IPS-15b (cell line): ENCODE measurements at regions not wholly inside any gene's neighbourhood (a gene's known extent, or its start where the extent isn't known, plus 50 kb on each side); places are given as distances from the start of the nearest gene placed in this dataset.

Experiments used
- H3K27me3 ChIP-seq: one replicate; pipeline ENCODE4 v1.6.1; 2013; ENCODE audit warnings: low read length; ENCODE audit not compliant: control insufficient read depth, insufficient read depth
- H3K36me3 ChIP-seq: one replicate; pipeline ENCODE4 v1.6.1; 2013; ENCODE audit warnings: low read length; ENCODE audit not compliant: control insufficient read depth, insufficient read depth
- H3K4me1 ChIP-seq: one replicate; pipeline ENCODE4 v1.6.1; 2013; ENCODE audit warnings: mild to moderate bottlenecking, low read length; ENCODE audit not compliant: control insufficient read depth, insufficient read depth
- H3K4me3 ChIP-seq: one replicate; pipeline ENCODE4 v1.5.1; 2013; ENCODE audit warnings: low read depth, low read length
- H3K9ac ChIP-seq: one replicate; pipeline ENCODE4 v1.6.1; 2013; ENCODE audit warnings: low read depth, mild to moderate bottlenecking, low read length
- H3K9me3 ChIP-seq: one replicate; pipeline ENCODE4 v1.6.1; 2013; ENCODE audit warnings: mild to moderate bottlenecking, low read length; ENCODE audit not compliant: control insufficient read depth, insufficient read depth

GRCh38 chr2:173448938-173449471 lies 94.3 kb downstream of the CDCA7 start:
- H3K9ac ChIP-seq = no peak overlapping the region
- H3K4me3 ChIP-seq = peak overlapping the region; percentile 14

DNA sequence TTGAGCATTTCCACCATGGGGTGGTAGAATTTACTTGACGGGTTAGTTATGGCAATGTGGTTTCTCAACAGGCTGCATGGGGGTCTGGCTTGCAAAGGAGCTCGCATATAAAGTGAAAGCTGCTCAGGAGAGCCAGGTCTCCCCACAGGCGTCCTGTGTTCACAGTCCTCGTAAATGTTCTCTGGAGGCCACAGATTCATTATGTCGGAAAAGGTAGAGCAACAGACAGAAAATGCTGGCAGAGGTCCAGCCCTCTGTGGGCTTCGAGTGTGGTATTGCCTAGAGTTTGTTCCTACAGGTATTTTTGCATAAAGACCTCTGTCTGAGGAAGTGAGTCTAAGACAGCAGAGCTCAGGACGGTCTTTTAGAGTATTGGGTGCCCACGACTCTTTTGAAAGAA lies 96.4 kb downstream of the CDCA7 start:
- Histone ChIP-seq H3K27me3 (no peaks in the 10 kb centered on the region), H3K9me3 (no peaks in the 10 kb centered on the region), H3K4me3 (no peak overlapping the region), H3K9ac (no peak overlapping the region), H3K36me3 (no peaks in the 10 kb centered on the region), H3K4me1 (peaks cover 4% of the 10 kb centered on the region)

More at GRCh38 chr2:173448938-173449471, 94.3 kb downstream of the CDCA7 start:
- Histone ChIP-seq H3K9me3 (no peaks in the 10 kb centered on the region), H3K36me3 (no peaks in the 10 kb centered on the region), H3K4me1 (peaks cover 4% of the 10 kb centered on the region), H3K27me3 (no peaks in the 10 kb centered on the region)

GRCh38 chr2:173451941-173452340 lies 97.3 kb downstream of the CDCA7 start:
- H3K9me3 ChIP-seq = no peaks in the 10 kb centered on the region
- no peak overlapping the region for H3K9ac ChIP-seq
- H3K27me3 ChIP-seq = no peaks in the 10 kb centered on the region
- H3K36me3 ChIP-seq = no peaks in the 10 kb centered on the region
- H3K4me3 ChIP-seq = no peak overlapping the region
- H3K4me1 ChIP-seq = peaks cover 4% of the 10 kb centered on the region

DNA sequence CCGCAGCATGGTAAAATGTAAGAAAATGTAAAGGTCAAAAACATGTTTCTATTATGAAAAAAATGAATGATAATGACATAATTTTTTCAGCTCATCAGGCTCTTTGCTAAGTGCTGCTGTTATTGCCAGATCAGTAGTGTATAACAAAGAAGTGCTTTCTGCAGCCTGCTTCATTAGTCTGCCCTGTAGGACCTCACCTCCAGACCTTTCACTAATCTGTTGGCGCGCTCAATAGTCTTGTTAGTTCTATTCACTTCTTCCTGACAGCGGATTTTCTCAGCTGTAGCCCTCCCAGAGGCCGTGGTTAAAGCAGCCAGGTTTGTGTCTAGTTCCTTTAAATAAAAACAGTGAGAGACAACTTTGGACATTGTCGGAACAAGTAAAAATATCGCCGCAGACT lies 97.7 kb downstream of the CDCA7 start:
- Histone ChIP-seq H3K27me3 (peaks cover 2% of the 10 kb centered on the region), H3K4me1 (peaks cover 7% of the 10 kb centered on the region), H3K36me3 (no peaks in the 10 kb centered on the region)

DNA sequence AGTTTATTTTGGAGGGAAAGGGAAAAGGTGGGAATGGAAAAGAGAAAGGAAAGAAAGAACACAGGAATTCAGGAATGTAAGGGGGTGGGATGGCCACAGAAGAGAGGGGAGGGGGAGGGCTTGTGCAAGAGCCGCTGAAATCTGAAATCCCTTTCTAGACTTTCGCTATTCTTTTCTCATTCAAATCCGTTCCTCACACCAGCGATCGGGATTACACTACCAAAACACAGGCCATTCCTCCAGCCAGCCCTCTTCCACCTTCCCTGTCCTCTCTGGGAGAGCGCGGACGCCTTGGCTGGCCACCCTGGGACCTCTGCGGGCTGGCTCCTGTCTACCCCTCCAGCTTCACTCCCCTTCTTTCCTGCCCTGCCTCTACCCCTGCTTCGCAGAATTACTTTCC lies 102.3 kb downstream of the CDCA7 start:
- Histone ChIP-seq H3K4me3 (no peak overlapping the region), H3K36me3 (no peaks in the 10 kb centered on the region), H3K9me3 (no peaks in the 10 kb centered on the region), H3K4me1 (peaks cover 3% of the 10 kb centered on the region), H3K27me3 (peaks cover 4% of the 10 kb centered on the region), H3K9ac (no peak overlapping the region)

More for the DNA sequence above, 97.7 kb downstream of the CDCA7 start:
- Histone ChIP-seq H3K9ac (no peak overlapping the region), H3K9me3 (no peaks in the 10 kb centered on the region), H3K4me3 (no peak overlapping the region)

GRCh38 chr2:173457366-173457765 lies 102.7 kb downstream of the CDCA7 start:
- peaks cover 4% of the 10 kb centered on the region for H3K27me3 ChIP-seq
- H3K36me3 ChIP-seq = no peaks in the 10 kb centered on the region
- H3K4me1 ChIP-seq = peaks cover 3% of the 10 kb centered on the region
- H3K9ac ChIP-seq = no peak overlapping the region
- no peaks in the 10 kb centered on the region for H3K9me3 ChIP-seq
- H3K4me3 ChIP-seq = no peak overlapping the region

DNA sequence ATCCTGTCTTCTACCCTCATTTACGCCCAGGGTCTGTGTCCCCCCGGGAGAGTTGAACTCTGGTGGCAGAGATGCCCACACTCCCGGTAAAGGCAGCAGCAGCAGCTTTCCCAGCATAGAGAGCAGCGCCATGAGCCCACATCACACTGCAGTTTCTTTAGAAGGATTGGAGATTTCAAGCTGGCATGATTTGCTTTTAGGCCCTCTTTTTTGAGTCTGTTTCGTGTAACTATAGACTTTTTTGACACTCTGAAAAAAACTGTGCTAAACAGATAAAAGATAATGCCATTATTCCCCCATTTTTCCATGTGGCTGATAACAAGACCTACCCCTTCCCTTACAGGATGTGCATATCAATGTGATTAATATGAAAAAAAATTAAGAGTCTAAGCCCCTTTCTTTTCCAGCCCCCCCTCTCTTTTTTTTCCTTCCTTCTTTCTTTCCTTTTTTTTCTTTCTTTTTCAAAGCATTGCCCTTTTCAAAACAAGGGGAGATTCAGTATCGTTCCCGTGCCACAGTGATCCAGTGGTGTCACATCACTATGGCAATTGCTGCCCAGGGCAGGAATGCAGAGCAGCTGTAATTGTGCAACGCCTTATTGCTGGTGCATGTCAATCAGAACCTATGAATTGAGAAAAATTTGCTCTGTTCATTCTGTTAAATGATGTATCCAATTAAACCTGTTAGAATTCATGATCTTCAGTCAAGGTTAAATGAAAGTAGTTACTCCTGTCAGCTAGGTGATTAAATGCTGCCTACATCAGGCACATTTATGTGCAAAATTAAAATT lies 104.5 kb downstream of the CDCA7 start:
- Histone ChIP-seq H3K9ac (no peak overlapping the region), H3K27me3 (peaks cover 4% of the 10 kb centered on the region), H3K36me3 (no peaks in the 10 kb centered on the region), H3K4me3 (no peak overlapping the region), H3K9me3 (no peaks in the 10 kb centered on the region), H3K4me1 (peaks cover 3% of the 10 kb centered on the region)

DNA sequence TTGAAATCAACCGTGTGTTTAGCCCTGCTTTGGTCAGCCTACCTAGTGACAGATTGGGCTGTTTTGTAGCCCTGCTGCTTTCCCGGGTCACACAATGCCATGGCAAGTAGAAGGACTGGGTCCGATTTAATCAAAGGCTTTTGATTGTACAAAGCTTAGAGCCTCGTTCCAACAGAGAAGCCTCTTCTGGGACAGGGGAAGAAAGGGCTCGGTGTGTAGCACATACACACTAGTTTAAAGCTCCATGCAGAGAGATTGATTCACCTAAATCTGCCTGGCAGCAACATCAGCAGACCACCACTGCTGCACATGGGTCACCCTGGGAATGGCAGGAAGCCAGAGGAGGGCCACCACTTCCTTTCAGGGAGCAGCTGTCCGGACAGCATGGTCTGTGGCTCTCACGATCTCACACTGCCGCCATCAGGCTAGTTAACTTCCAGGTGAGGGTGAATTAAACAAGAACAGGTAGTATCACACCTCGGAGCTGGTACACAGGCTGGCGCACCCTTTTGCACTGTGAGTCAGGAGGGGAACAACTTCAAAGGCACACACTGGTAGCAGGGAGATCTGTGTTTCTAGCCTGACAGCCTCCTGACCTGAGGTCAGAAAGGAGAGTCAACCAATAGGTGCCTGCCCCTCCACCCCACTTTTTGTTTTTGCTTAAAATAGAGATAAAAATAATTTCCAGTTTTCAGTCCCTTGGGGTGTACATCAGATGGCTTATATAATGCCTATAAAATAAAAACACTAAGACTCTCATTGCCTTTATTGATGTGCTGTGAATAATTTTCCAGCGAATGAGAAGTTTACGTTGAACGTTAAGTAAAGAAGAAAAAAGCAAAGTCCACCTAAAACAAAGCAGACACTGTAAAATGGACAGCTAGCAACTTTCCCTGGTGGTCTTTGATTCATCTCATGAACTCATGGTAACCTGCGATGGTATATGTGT lies 108.5 kb downstream of the CDCA7 start:
- Histone ChIP-seq H3K4me1 (no peaks in the 10 kb centered on the region), H3K36me3 (no peaks in the 10 kb centered on the region), H3K27me3 (no peaks in the 10 kb centered on the region), H3K9me3 (no peaks in the 10 kb centered on the region), H3K9ac (no peak overlapping the region), H3K4me3 (no peak overlapping the region)

- no peak overlapping the region for H3K4me3 ChIP-seq
- no peak overlapping the region for H3K9ac ChIP-seq
- no peaks in the 10 kb centered on the region for H3K27me3 ChIP-seq
- H3K36me3 ChIP-seq = no peaks in the 10 kb centered on the region
- H3K9me3 ChIP-seq = no peaks in the 10 kb centered on the region
- no peaks in the 10 kb centered on the region for H3K4me1 ChIP-seq
Observed at GRCh38 chr2:173463846-173464245, 109.2 kb downstream of the CDCA7 start.

DNA sequence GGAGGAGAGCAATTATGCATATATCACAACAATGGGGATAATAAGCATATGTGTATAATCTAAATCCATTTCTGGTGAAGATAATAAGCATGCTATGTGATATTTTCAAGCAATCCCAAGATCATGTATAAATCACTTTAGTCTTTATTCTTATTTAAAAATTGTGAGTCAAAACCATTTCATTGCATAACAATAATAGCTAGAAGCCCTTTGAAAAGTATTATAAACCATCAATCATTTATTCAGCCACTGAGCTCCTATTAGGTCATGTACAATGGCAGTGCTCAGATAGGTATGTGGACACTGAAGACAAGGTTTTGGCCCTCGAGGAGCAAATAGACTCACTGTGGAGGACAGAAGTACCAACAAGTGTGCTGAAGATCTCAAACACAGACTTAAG lies 113.1 kb downstream of the CDCA7 start:
- Histone ChIP-seq H3K9me3 (no peaks in the 10 kb centered on the region), H3K27me3 (no peaks in the 10 kb centered on the region), H3K9ac (no peak overlapping the region)

DNA sequence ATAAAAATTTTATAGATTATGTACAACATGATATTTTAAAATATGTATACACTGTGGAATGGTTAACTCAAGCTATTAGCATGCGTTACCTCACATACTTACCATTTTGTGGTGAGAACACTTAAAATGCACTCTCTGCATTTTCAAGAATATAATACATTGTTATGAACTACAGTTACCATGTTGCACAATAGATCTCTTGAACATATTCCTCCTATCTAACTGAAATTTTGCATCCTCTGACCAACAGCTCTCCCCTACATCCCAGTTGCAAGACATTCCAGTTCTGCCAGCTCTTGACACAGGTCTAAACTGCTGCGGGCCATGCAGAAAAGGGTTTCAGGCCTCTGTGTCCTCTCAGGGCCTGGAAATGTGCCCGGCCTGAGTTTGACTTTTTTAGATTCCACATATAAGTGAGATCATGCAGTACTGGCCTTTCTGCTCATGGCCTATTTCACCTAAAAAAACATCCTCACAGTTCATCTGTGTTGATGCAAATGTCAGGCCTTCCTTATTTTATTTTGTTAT lies 113.7 kb downstream of the CDCA7 start:
- Histone ChIP-seq H3K4me3 (no peak overlapping the region), H3K9me3 (no peaks in the 10 kb centered on the region), H3K36me3 (no peaks in the 10 kb centered on the region), H3K9ac (no peak overlapping the region), H3K27me3 (no peaks in the 10 kb centered on the region), H3K4me1 (no peaks in the 10 kb centered on the region)

More for the DNA sequence above, 113.1 kb downstream of the CDCA7 start:
- Histone ChIP-seq H3K4me3 (no peak overlapping the region), H3K4me1 (no peaks in the 10 kb centered on the region), H3K36me3 (no peaks in the 10 kb centered on the region)
